Effector memory CD8-positive, alpha-beta T cell (primary cell): ENCODE measurements at regions not wholly inside any gene's neighbourhood (a gene's known extent, or its start where the extent isn't known, plus 50 kb on each side); places are given as distances from the start of the nearest gene placed in this dataset.

ENCODE experiments used
- ATAC-seq: fragments of 150-1000 bp; cut with Tn5 transposase; replicated peaks from 2 replicates; pipeline ENCODE4 v1.10.0; 2021; ENCODE audit warnings: mild to moderate bottlenecking, moderate library complexity
- DNase-seq, 3 experiments: peaks; one replicate each; pipeline ENCODE4 v3.0.0; 2021
- H3K27ac Mint-ChIP-seq, 2 donors: one replicate each; pipeline ENCODE4 v1.8.0; 2022; ENCODE audit warnings: mild to moderate bottlenecking in 2 of 2, mixed read lengths in 2 of 2, moderate library complexity in 2 of 2
- H3K27me3 Mint-ChIP-seq, 2 donors: one replicate each; pipeline ENCODE4 v1.8.0; 2022; ENCODE audit warnings: mixed read lengths in 2 of 2
- H3K36me3 Mint-ChIP-seq: one replicate; pipeline ENCODE4 v1.8.0; 2022; ENCODE audit warnings: mild to moderate bottlenecking, moderate library complexity, mixed read lengths; ENCODE audit not compliant: insufficient read depth
- H3K4me1 Mint-ChIP-seq, 2 donors: one replicate each; pipeline ENCODE4 v1.8.0; 2022; ENCODE audit warnings: low read depth in 2 of 2, mixed read lengths in 2 of 2
- H3K4me3 Mint-ChIP-seq, 2 donors: one replicate each; pipeline ENCODE4 v1.8.0; 2022; ENCODE audit warnings: mild to moderate bottlenecking in 2 of 2, mixed read lengths in 2 of 2, moderate library complexity in 2 of 2
- H3K9me3 Mint-ChIP-seq, 2 donors: one replicate each; pipeline ENCODE4 v1.8.0; 2022; ENCODE audit warnings: mixed read lengths in 2 of 2

DNA sequence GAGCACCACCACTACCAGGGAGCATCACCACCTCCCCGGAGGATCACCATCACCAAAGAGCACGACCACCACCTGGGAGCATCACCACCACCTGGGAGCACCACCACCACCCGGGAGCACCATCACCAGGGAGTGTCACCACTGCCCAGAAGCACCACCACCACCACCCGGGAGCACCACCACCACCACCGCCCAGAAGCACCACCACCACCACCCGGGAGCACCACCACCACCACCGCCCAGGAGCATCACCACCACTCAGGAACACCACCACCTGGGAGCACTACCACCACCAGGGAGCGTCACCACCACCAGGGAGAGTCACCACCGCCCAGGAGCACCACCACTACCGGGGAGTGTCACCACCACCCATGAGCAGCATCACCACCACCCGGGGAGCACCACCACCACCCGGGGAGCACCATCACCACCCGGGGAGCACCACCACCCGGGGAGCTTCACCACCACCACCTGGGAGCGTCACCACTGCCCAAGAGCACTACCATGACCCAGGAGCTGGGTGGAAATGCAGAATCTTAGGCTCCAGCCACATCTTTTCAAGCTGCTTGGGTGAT lies 237.3 kb downstream of the SOD2 start:
- no peak for ATAC-seq
- no peaks in the 10 kb centered on the region for H3K36me3 Mint-ChIP-seq

DNA sequence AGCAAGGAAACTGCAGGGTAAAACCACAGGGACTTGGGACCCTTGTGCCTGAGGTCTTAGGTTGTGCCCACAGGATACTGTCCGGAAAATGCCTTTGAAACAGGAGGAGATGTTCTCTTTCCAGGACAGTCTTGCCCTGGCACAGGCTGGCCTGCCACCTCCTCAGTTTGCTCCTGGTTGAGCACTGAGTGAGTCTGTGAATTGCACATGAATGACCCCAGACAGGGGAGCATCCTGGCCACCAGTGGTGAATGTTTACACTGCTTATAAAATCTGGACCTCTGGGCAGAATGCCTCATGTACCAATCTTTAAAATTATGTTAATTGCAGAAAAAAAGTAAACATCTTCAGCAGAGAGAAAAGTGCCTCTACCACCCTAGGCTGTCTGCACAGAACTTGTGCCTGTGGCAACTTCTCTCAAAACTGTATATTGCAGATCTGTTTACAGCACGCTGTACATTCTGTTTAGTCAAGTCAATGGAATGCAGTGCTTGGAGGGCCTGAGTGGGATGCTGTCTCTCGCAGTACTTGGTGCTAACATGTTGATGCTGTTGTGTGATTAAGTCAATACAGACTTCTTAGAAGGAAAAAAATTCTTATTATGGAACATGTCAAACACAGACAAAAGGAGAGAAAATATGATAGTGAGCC lies 242.1 kb downstream of the SOD2 start:
- no peaks in the 10 kb centered on the region for H3K36me3 Mint-ChIP-seq
- no peaks in the 10 kb centered on the region for H3K4me1 Mint-ChIP-seq
- no peak for DNase-seq
- no peak overlapping the region for H3K27ac Mint-ChIP-seq
- H3K4me3 Mint-ChIP-seq, result no peak overlapping the region
- H3K9me3 Mint-ChIP-seq, result no peaks in the 10 kb centered on the region
- ATAC-seq, result no peak
- H3K27me3 Mint-ChIP-seq, result peaks cover 41 to 52% of the 10 kb centered on the region in 2 donors

More for the DNA sequence above, 237.3 kb downstream of the SOD2 start:
- H3K27me3 Mint-ChIP-seq, result peaks cover 22 to 32% of the 10 kb centered on the region in 2 donors
- no peak for DNase-seq
- no peak overlapping the region for H3K27ac Mint-ChIP-seq
- H3K4me3 Mint-ChIP-seq, result no peak overlapping the region
- no peaks in the 10 kb centered on the region for H3K9me3 Mint-ChIP-seq
- H3K4me1 Mint-ChIP-seq, result no peaks in the 10 kb centered on the region

DNA sequence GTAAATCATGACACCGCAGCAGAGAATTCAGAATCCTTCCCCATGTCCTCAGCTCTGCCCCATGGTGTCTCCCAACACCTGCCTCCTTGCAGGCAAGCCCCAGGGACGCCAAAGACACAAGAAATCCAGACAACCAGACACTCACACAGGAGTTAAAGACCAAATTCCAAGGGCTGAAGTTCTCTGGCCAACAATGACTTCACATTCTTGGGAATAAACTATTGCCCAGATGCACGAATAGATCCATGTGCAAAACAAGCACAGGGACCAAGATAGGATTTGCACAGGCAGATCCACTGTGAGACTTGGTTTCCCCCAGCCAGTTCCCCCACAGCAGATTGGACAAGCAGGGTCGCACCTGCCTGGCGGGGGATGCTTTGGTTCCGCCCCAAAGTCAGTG lies 246.7 kb downstream of the SOD2 start:
- H3K36me3 Mint-ChIP-seq, result no peaks in the 10 kb centered on the region
- ATAC-seq (no peak), DNase-seq (no peak)
- no peak overlapping the region for H3K4me3 Mint-ChIP-seq
- no peaks in the 10 kb centered on the region for H3K4me1 Mint-ChIP-seq
- no peaks in the 10 kb centered on the region for H3K9me3 Mint-ChIP-seq
- H3K27ac Mint-ChIP-seq, result no peak overlapping the region
- H3K27me3 Mint-ChIP-seq, result peaks cover 45 to 71% of the 10 kb centered on the region in 2 donors

DNA sequence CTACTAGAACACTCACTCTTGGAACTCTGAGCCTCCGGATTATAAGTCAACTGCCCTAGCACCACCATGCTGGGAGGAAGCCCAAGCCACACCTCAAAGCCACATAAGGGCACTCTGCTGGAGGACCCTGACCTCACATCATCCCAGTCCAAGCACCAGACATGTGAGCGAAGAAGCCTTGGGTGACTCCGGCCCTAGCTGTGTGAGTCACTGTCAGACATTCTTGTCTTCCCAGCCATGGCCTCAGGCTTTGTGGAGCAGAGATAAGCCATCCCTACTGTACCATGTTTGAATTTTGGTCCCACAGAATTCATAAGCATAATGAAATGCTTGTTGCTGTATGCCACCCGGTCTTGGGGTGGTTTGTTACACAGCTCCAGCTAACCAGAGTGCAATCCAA lies 247.7 kb downstream of the SOD2 start:
- no peak for ATAC-seq
- no peaks in the 10 kb centered on the region for H3K36me3 Mint-ChIP-seq

DNA sequence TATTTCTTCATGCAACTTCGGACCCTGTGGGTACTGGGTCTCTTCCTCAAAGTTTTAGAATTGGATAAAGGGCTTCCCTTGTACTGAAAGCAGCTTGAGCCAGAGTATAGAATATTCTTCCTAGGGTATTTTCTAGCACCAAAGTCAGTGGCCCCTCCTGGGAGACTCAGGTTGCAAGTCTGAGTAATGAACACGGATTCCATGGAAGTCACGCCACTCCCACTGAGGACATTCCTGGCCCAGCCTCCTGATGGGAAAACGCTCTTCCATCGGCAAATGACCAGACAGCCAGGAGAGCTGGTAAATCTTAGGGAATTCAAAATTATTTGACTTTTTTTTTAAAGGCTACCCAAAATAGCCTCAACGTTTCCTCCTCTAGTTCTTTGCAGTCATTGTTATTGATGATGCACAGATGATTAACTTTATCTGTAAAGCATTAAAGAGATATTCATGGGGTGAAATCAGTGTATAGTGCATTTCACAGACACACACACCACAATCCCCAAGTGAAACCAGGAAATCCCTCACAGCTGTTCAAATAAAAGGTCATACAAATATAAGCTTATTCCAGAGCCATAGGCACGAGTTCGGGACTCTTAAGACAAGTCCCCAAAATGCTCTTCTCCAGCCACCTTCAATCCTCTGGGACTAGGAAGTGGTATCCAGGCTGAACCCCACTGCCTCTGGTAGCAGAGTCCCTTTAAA lies 248.8 kb downstream of the SOD2 start:
- no peak for ATAC-seq
- Mint-ChIP-seq H3K36me3 (no peaks in the 10 kb centered on the region), H3K4me1 (no peaks in the 10 kb centered on the region), H3K4me3 (no peak overlapping the region), H3K27ac (no peak overlapping the region), H3K27me3 (peaks cover 43 to 67% of the 10 kb centered on the region in 2 donors), H3K9me3 (no peaks in the 10 kb centered on the region)
- no peak for DNase-seq

More for the DNA sequence above, 247.7 kb downstream of the SOD2 start:
- H3K9me3 Mint-ChIP-seq, result no peaks in the 10 kb centered on the region
- peaks cover 45 to 71% of the 10 kb centered on the region in 2 donors for H3K27me3 Mint-ChIP-seq
- H3K27ac Mint-ChIP-seq, result no peak overlapping the region
- H3K4me1 Mint-ChIP-seq, result no peaks in the 10 kb centered on the region
- DNase-seq, result no peak
- H3K4me3 Mint-ChIP-seq, result no peak overlapping the region

DNA sequence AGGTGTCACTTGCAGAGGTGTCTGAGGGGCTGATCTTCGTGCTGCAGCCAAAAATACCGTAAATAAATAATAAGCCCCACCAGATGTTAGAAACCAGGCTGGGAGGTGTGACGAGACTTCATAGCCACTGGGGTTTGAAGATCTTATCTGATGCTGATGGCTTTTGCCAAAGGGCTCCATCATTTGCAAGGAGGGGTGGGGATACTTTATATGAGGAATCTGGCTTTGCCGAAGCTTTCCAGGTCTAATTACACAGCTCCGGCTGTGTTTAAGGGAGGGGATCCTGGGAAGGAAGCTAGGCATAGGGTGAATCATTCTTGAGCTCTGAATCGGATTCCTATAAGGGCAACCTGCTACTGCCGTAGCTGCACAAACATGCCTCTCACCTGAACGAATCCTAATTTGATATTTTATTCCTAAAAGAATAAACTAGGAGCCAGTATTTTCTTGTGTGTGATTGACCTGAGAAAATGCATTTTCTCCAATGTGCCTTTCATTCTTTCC lies 249.6 kb downstream of the SOD2 start:
- no peaks in the 10 kb centered on the region for H3K4me1 Mint-ChIP-seq
- no peaks in the 10 kb centered on the region for H3K9me3 Mint-ChIP-seq
- H3K4me3 Mint-ChIP-seq, result no peak overlapping the region
- DNase-seq (no peak), ATAC-seq (no peak)
- H3K27me3 Mint-ChIP-seq, result peaks cover 41 to 71% of the 10 kb centered on the region in 2 donors
- no peak overlapping the region for H3K27ac Mint-ChIP-seq
- H3K36me3 Mint-ChIP-seq, result no peaks in the 10 kb centered on the region

DNA sequence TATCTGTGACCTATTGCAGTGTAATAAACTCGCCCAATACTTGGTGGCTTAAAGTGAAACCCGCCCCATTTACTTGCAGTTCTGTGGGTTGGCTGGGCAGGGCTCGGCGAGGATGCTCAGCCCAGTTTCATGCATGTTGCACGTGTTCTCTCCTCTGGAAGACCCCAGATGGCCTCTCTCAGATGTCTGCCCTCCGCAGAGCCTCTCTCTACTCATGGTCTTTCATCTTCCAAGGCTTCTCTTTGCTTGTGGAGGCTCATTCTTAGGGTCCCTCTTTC lies 251.4 kb downstream of the SOD2 start:
- Mint-ChIP-seq H3K4me3 (no peak overlapping the region), H3K27ac (no peak overlapping the region), H3K36me3 (no peaks in the 10 kb centered on the region), H3K27me3 (peaks cover 39 to 72% of the 10 kb centered on the region in 2 donors), H3K9me3 (no peaks in the 10 kb centered on the region), H3K4me1 (no peaks in the 10 kb centered on the region)
- ATAC-seq (no peak), DNase-seq (no peak)

DNA sequence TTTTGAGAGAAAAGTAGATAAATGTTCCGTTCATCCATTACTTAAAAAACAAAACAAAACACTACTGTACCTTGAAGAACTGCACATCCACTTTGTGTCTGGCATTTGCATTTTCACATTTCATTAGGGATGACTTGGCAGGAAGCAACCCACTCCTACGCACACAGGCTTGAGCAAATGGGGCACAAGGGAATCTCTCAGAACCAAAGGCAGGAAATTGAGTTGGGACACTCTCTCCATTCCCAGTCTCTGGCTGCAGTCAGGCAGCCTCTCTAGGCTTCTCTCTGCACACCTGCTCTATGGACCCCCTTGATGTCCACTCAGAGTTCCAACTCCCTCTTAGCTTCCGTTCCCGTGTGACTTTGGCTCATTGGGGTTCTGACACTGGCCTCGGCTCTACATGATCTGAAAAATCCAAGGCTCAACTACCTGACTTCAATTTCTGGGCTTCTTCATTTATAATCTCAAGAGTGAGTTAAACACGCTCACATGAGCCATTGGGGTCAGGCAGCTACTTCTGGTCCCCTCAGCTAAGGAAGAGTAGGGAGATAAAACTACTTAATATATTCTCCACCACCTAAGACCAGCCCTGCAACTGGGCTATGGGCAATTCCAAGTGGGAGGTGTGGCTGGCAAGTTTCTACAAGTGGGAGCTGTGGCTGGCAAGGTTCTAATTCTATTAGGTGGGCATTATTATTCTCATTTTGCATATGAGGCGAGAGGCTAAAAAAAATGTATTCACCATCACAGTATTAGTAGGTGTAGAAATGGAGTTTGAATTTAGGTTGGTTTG lies 251.9 kb downstream of the SOD2 start:
- no peak overlapping the region for H3K27ac Mint-ChIP-seq
- H3K9me3 Mint-ChIP-seq, result no peaks in the 10 kb centered on the region
- H3K4me3 Mint-ChIP-seq, result no peak overlapping the region
- no peak for ATAC-seq
- DNase-seq, result no peak
- no peaks in the 10 kb centered on the region for H3K4me1 Mint-ChIP-seq
- H3K36me3 Mint-ChIP-seq, result no peaks in the 10 kb centered on the region
- peaks cover 42 to 72% of the 10 kb centered on the region in 2 donors for H3K27me3 Mint-ChIP-seq

DNA sequence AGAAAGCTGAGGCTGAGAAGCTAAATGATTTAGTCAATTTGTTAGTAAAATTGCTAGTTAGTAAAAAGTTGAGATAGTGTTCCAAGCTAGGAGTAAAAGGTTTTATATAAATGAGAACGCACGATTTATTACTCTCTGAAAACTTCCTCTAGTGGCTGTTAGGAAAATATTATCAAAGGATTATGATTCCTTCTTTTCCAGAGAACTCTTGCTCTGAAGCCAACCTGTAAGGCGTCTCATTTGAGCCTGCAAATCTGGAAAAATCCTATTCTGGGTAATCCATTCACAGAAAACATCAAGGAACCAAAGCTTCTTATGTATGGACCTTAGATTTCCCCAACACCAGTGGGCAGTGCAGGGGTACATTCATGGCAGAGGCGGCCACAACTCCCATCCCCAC lies 252.7 kb downstream of the SOD2 start:
- no peaks in the 10 kb centered on the region for H3K36me3 Mint-ChIP-seq
- H3K27me3 Mint-ChIP-seq, result peaks cover 49 to 74% of the 10 kb centered on the region in 2 donors

DNA sequence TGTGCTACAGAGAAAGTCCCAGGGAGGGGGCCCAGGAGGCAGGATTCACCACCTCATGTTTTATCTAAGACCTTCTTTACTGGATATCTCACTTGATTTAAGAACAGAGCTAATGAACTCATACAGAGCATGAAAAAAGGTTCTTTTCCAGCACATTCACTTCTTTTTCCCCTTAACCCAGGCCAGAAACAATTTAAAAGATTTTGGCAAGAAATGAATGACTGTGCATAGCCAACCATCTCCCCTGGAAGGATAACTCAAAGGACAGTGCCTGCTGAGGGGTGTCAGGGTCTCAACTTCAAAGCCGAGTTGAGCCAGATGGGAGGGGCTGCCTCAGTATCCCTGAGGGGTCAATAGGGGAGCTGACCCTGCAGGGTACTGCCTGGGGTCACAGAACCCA lies 253.4 kb downstream of the SOD2 start:
- DNase-seq (no peak), ATAC-seq (no peak)
- H3K9me3 Mint-ChIP-seq, result peaks cover 0 to 7% of the 10 kb centered on the region in 2 donors
- no peaks in the 10 kb centered on the region for H3K4me1 Mint-ChIP-seq
- H3K36me3 Mint-ChIP-seq, result no peaks in the 10 kb centered on the region
- H3K27me3 Mint-ChIP-seq, result peaks cover 56 to 74% of the 10 kb centered on the region in 2 donors
- no peak overlapping the region for H3K4me3 Mint-ChIP-seq
- no peak overlapping the region for H3K27ac Mint-ChIP-seq

More for the DNA sequence above, 252.7 kb downstream of the SOD2 start:
- no peak overlapping the region for H3K27ac Mint-ChIP-seq
- peaks cover 0 to 2% of the 10 kb centered on the region in 2 donors for H3K9me3 Mint-ChIP-seq
- no peaks in the 10 kb centered on the region for H3K4me1 Mint-ChIP-seq
- DNase-seq (no peak), ATAC-seq (no peak)
- no peak overlapping the region for H3K4me3 Mint-ChIP-seq

DNA sequence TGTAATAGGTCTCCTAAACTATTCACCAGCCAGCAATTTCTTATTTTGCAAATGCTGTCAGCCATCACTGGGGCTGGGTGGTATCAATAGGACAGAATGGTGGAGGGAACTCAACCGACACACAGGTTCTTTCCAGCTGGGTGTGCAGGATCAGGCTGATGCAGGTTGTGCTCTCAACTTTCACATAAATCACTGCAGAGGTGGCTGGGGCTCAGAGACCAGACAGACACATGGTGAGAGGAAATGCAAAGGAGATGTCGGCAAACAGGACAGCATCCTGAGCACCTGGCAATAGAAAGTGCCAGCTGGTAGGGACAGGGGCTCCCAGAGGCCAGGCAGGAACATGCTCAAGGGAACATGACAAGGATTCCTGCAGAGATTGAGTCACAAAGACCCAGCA lies 254.9 kb downstream of the SOD2 start:
- Mint-ChIP-seq H3K27ac (no peak overlapping the region), H3K27me3 (peaks cover 42 to 61% of the 10 kb centered on the region in 2 donors), H3K4me1 (no peaks in the 10 kb centered on the region), H3K9me3 (peaks cover 0 to 12% of the 10 kb centered on the region in 2 donors), H3K4me3 (no peak overlapping the region), H3K36me3 (no peaks in the 10 kb centered on the region)
- ATAC-seq (no peak), DNase-seq (no peak)

DNA sequence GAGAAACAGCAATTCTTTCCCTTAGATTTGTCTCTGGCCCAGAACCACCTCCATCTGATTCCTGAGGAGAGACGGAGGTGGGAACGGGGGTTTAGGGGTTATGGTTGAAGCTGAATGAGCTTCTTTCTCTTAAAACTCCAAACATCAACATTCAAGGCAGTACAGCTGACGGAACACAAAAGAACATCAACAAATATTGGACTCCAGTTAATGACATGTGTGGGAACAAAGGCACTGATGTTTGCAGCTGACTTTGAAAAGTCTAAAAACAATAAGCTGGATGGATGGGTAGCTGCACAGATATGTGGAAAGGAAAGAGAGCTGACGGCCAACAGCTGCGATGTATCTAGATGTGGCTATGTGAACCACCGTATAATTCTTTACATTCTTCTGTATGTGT lies 256.5 kb downstream of the SOD2 start:
- no peak overlapping the region for H3K27ac Mint-ChIP-seq
- H3K27me3 Mint-ChIP-seq, result peaks cover 38 to 46% of the 10 kb centered on the region in 2 donors
- DNase-seq (no peak), ATAC-seq (no peak)
- peaks cover 0 to 13% of the 10 kb centered on the region in 2 donors for H3K9me3 Mint-ChIP-seq
- H3K4me1 Mint-ChIP-seq, result no peaks in the 10 kb centered on the region
- H3K4me3 Mint-ChIP-seq, result no peak overlapping the region
- no peaks in the 10 kb centered on the region for H3K36me3 Mint-ChIP-seq

DNA sequence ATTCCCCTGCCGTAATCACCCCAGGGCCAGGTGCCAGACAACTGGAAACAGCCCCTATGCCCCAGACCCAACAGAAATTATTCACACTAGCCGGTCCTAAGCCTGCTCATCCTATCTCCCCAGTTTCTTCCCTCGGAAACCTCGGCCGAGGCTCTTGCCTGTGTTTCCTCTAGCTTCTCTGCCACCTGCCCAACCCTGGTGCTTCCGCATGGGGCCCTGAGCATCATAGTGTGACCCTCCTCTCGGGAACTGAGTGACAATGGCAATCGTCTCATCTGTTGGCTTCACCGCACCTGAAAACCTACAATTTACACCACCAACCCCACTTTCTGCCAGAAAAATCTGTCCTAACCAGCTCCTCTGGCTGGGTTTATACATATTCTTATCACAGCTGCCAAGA lies 257.3 kb downstream of the SOD2 start:
- Mint-ChIP-seq H3K4me1 (no peaks in the 10 kb centered on the region), H3K4me3 (no peak overlapping the region), H3K9me3 (peaks cover 0 to 13% of the 10 kb centered on the region in 2 donors), H3K27me3 (peaks cover 32 to 39% of the 10 kb centered on the region in 2 donors), H3K36me3 (no peaks in the 10 kb centered on the region), H3K27ac (no peak overlapping the region)
- DNase-seq, result no peak
- no peak for ATAC-seq
